ENCODE measurements at regions not wholly inside any gene's neighbourhood (a gene's known extent, or its start where the extent isn't known, plus 50 kb on each side); places are given as distances from the start of the nearest gene placed in this dataset.

DNA sequence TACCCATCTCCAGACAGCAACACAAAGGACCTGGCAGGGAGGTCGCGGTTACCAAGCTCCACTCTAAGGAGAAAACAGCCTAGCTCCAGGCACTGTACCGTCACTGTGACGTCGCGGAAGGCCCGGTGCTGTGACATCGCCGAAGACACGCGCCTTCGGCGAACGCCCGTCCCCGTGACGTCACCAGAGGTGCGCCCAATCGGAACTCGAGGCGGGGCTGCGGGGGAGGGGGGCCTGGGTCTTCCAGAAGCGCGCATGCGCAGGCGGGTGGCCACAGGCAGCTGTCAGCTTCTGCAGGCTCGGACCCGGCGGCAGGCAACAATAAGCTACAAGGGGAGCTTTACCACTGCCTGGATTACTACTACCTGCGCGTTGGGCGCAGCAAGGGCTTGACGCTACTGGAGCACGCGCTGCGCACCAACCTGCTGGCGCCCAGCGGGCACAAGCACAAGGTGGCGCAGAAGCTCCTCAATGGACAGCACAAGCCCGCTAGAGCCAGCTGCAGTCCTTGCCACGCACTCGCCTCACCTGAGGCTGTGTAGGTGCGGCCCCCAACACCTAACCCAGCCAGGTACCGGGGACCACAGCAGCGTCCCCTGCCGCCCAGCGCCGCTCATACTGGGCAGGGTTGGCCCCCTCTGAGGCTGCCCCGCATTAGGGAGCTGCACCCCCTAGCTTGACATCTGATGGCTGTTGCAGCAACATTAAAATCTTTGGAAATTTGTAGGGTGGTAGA lies 208.4 kb downstream of the TPST1 start:
- H3K27ac Mint-ChIP-seq (ENCODE audit: unreplicated experiment), result peak overlapping the region; percentile 65
- H3K9me3 Mint-ChIP-seq (ENCODE audit: low read depth), result no peaks in the 10 kb centered on the region
- peaks cover 2% of the 10 kb centered on the region for H3K36me3 Mint-ChIP-seq (ENCODE audit: low read depth)
- no peak for DNase-seq (ENCODE audit: low spot score)
- TF ChIP-seq, protein P1, sequence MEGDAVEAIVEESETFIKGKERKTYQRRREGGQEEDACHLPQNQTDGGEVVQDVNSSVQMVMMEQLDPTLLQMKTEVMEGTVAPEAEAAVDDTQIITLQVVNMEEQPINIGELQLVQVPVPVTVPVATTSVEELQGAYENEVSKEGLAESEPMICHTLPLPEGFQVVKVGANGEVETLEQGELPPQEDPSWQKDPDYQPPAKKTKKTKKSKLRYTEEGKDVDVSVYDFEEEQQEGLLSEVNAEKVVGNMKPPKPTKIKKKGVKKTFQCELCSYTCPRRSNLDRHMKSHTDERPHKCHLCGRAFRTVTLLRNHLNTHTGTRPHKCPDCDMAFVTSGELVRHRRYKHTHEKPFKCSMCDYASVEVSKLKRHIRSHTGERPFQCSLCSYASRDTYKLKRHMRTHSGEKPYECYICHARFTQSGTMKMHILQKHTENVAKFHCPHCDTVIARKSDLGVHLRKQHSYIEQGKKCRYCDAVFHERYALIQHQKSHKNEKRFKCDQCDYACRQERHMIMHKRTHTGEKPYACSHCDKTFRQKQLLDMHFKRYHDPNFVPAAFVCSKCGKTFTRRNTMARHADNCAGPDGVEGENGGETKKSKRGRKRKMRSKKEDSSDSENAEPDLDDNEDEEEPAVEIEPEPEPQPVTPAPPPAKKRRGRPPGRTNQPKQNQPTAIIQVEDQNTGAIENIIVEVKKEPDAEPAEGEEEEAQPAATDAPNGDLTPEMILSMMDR (IDR thresholded peaks at IDR 0.05), result peak; percentile 80
- no peaks in the 10 kb centered on the region for H3K27me3 Mint-ChIP-seq (ENCODE audit: low read depth)
- H3K4me3 Mint-ChIP-seq (ENCODE audit: unreplicated experiment), result peak overlapping the region; percentile 71
- H3K4me1 Mint-ChIP-seq (ENCODE audit: low read depth), result peaks cover 15% of the 10 kb centered on the region

DNA sequence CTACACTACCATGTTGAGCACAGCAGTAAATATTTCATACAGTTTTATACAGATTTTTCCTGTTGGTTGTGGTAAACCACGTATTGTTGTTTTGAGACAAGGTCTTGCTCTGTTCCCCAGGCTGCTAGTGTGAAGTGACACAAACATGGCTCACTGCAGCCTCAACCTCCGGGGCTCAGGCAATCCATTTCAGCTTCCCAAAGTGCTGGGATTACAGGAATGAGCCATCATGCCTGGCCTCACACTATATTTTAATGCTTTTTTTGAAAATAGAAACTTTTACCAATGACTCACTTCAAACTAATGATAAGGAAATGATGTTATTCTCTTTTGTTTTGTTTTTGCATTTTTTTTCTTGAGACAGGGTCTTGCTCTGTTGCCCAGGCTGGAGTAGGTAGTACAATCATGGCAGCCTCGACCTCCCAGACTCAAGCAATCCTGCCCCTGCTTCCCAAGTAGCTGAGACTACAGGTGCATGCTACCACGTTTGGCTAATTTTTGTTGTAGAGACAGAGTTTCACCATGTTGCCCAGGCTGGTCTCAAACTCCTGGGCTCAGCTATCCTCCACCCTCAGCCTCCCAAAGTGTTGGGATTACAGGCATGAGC lies 210.6 kb downstream of the TPST1 start:
- no peak for DNase-seq (ENCODE audit: low spot score)
- H3K4me1 Mint-ChIP-seq (ENCODE audit: low read depth), result peaks cover 15% of the 10 kb centered on the region

DNA sequence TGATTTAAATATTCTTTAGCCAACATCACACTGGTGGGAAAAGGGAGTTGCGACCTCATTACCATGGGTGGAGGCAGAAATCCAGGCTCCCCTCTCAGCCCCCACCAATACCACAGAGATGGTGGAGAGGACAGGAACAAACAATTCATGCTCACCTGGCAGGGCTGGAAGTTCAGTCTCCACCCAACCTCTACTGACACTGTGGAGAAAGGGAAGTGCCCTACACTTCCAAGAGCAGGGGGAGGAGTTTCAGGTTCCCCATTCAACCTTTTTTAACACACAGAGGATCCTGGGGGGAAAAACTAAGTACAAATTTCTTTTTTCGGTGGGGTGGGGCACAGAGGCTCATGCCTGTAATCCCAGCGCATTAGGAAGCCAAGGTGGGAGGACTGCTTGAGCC lies 210.1 kb upstream of the KCTD7 start:
- no peak overlapping the region for H3K27ac Mint-ChIP-seq (ENCODE audit: unreplicated experiment)
- no peak for DNase-seq (ENCODE audit: low spot score)
- H3K27me3 Mint-ChIP-seq (ENCODE audit: low read depth), result no peaks in the 10 kb centered on the region
- no peaks in the 10 kb centered on the region for H3K9me3 Mint-ChIP-seq (ENCODE audit: low read depth)
- TF ChIP-seq, protein P1 (IDR thresholded peaks at IDR 0.05), result no peak
- peaks cover 11% of the 10 kb centered on the region for H3K4me1 Mint-ChIP-seq (ENCODE audit: low read depth)
- no peaks in the 10 kb centered on the region for H3K36me3 Mint-ChIP-seq (ENCODE audit: low read depth)
- no peak overlapping the region for H3K4me3 Mint-ChIP-seq (ENCODE audit: unreplicated experiment)

More for the DNA sequence above, 210.6 kb downstream of the TPST1 start:
- Mint-ChIP-seq H3K4me3 (ENCODE audit: unreplicated experiment) (no peak overlapping the region), H3K9me3 (ENCODE audit: low read depth) (no peaks in the 10 kb centered on the region), H3K27me3 (ENCODE audit: low read depth) (no peaks in the 10 kb centered on the region), H3K27ac (ENCODE audit: unreplicated experiment) (no peak overlapping the region), H3K36me3 (ENCODE audit: low read depth) (no peaks in the 10 kb centered on the region)
- TF ChIP-seq, protein P1 (IDR thresholded peaks at IDR 0.05), result no peak

DNA sequence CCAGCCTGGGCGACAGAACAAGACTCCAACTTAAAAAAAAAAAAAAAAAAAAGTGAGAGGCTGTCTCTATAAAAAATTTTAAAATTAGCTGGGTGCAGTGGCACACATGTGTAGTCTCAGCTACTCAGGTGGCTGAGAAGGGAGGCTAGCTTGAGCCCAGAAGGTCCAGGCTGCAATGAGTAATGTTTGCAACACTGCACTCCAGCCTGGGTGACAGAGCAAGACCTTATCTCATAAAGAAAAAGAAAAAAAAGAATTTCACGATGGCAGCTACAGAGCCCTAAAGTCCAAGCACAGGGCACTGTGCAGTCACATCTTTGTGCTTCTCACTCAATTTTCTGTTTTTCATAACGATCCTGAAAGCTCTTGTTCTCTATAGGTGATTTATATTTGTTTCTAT lies 209.5 kb upstream of the KCTD7 start:
- H3K9me3 Mint-ChIP-seq (ENCODE audit: low read depth), result no peaks in the 10 kb centered on the region
- DNase-seq (ENCODE audit: low spot score), result no peak
- TF ChIP-seq, protein P1 (IDR thresholded peaks at IDR 0.05), result no peak
- peaks cover 6% of the 10 kb centered on the region for H3K4me1 Mint-ChIP-seq (ENCODE audit: low read depth)
- H3K27me3 Mint-ChIP-seq (ENCODE audit: low read depth), result no peaks in the 10 kb centered on the region
- H3K4me3 Mint-ChIP-seq (ENCODE audit: unreplicated experiment), result no peak overlapping the region
- H3K27ac Mint-ChIP-seq (ENCODE audit: unreplicated experiment), result no peak overlapping the region
- peaks cover under 1% of the 10 kb centered on the region for H3K36me3 Mint-ChIP-seq (ENCODE audit: low read depth)

DNA sequence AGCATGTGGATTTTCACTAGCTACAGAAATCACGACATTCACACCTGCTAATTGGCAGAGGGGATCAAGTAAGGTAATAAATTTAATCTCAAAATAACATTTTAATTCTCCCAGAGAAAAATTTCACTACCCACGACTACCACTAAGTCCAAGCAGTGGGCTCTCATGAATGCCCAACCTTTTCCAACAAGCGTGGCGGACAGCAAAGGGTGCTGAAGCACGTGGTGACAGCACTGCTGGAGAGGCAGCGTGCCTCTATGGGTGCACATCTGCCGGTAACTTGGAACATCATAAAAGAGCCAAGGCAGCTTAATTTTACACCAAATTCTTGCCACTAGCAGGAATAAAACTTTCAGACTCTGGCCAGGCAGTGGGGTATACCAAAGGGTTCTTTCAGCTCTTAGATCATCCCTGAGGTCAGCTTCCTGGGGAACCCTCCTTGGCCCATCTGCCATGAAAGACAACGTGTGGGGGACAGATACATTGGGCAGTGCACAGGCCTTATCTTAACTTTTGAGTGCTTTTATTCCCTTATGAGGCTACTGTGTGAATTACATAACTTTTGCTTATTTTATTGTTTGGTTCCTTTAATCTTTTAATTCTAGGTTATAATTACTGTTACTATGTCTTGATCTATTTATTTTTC lies 206.7 kb upstream of the KCTD7 start:
- Mint-ChIP-seq H3K9me3 (ENCODE audit: low read depth) (peaks cover 3% of the 10 kb centered on the region), H3K36me3 (ENCODE audit: low read depth) (peaks cover 7% of the 10 kb centered on the region), H3K4me1 (ENCODE audit: low read depth) (no peaks in the 10 kb centered on the region), H3K4me3 (ENCODE audit: unreplicated experiment) (no peak overlapping the region), H3K27ac (ENCODE audit: unreplicated experiment) (no peak overlapping the region), H3K27me3 (ENCODE audit: low read depth) (no peaks in the 10 kb centered on the region)
- DNase-seq (ENCODE audit: low spot score), result no peak
- TF ChIP-seq, protein P1 (IDR thresholded peaks at IDR 0.05), result no peak
